Sigmoid colon (tissue), 6 donors: ENCODE measurements at regions not wholly inside any gene's neighbourhood (a gene's known extent, or its start where the extent isn't known, plus 50 kb on each side); places are given as distances from the start of the nearest gene placed in this dataset.

Source experiments
- DNase-seq: peaks from one replicate; pipeline ENCODE4 v3.0.0-alpha.2; 2019
- H3K27ac ChIP-seq, 4 donors: fragments of 200-600 bp; sonication (generic); one replicate each; pipeline ENCODE4 v1.5.1; 2016 to 2019; ENCODE audit warnings: mild to moderate bottlenecking in 1 of 4
- H3K27me3 ChIP-seq, 3 donors: fragments of 200-600 bp; sonication (generic); one replicate each; pipeline ENCODE4 v1.5.1; 2019; ENCODE audit warnings: mild to moderate bottlenecking in 1 of 3
- H3K36me3 ChIP-seq, 4 donors: fragments of 200-600 bp; sonication (generic); one replicate each; pipeline ENCODE4 v1.5.1; 2016 to 2019
- H3K4me1 ChIP-seq, 4 donors: fragments of 200-600 bp; sonication (generic); one replicate each; pipeline ENCODE4 v1.5.1; 2017 to 2019
- H3K4me3 ChIP-seq, 4 donors: fragments of 200-600 bp; sonication (generic); one replicate each; pipeline ENCODE4 v1.5.1; 2017 to 2019; ENCODE audit warnings: mild to moderate bottlenecking in 2 of 4, moderate library complexity in 1 of 4
- H3K9me3 ChIP-seq, 4 donors: fragments of 200-600 bp in 3 of 4; sonication (generic) in 3 of 4; one replicate each; pipeline versions ENCODE4 v1.5.1 to v1.6.1; 2013 to 2019
- EP300 ChIP-seq, 4 donors: sonication (generic); formaldehyde crosslinking; IDR thresholded peaks; one replicate each; pipeline ENCODE4 v1.6.1; 2017; ENCODE audit warnings: antibody characterized with exemption in 4 of 4
- POLR2A ChIP-seq, 2 donors: fragments of 450-650 bp; IDR thresholded peaks; one replicate each; pipeline ENCODE4 v1.6.1; 2016; ENCODE audit warnings: antibody characterized with exemption in 2 of 2, mild to moderate bottlenecking in 2 of 2, moderate library complexity in 2 of 2
- POLR2AphosphoS5 ChIP-seq, 4 donors: sonication (generic); formaldehyde crosslinking; IDR thresholded peaks; one replicate each; pipeline ENCODE4 v1.6.1; 2017; ENCODE audit warnings: antibody characterized with exemption in 4 of 4
- WGBS, 2 donors: extraction: QIAGEN DNeasy Blood & Tissue Kit; methylation state at CpG; one replicate each; pipeline ENCODE4 v1.1.7; 2013; 5-methylcytosine and 5-hydroxymethylcytosine counted together
- intact Hi-C: fragments of 100-400 bp; cut with DNase I; formaldehyde crosslinking; loops from one replicate; pipeline ENCODE4 v1.15.1; 2023
- TF ChIP-seq, protein P1 (sequence below), 4 experiments: fragments of 450-650 bp in 3 of 4; fragments of 200-600 bp in 1 of 4; IDR thresholded peaks; one replicate each; pipeline ENCODE4 v1.5.1; 2016 to 2019; ENCODE audit warnings: antibody characterized with exemption in 4 of 4, mild to moderate bottlenecking in 3 of 4, moderate library complexity in 2 of 4
- donor health status: healthy with polysubstance abuse.
- donor health status: healthy.

DNA sequence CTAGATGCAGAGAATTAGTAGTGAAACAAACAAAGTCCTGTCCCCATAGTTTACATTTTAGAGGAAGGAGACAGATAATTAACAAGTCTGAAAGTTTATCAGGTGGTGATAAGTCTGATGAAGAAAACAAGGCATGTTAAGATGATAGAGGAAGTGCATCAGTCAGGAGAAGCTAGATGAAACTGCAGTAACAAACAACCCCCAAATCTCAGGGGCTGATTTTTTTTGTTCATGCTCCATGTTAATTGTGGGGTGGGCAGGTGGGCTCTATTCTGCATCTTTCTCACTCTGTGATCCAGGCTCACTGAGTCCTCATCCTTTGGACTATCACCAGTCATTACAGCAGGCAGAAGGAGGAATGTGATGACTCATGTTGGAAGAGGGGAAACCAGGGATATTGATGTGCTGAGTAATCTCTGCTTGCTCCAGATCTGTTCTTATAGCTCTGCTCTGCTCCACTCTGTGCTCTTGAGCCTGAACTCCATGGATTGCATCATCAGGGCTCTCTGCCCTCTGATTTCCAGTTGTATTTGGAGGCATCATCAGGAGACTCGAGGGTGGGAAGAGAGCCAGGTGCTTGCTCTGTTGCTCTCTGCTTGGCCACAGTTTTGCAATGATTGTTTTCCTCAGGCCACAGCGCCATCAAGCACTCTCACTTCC, 166.9 kb downstream of the IER5 start:
- H3K4me1 ChIP-seq: peaks cover 0 to 15% (median 5%) of the 10 kb centered on the region in 4 donors
- H3K4me3 ChIP-seq: no peak overlapping the region
- peaks cover 0 to 4% (median 0%) of the 10 kb centered on the region in 4 donors for H3K9me3 ChIP-seq
- 79 to 85% methylated on average over 2 of the region's 2 CpGs for WGBS, 2 donors
- no peaks in the 10 kb centered on the region for H3K36me3 ChIP-seq
- no peaks in the 10 kb centered on the region for H3K27me3 ChIP-seq
- intact Hi-C loops: no loop called here
- H3K27ac ChIP-seq: no peak overlapping the region
- TF ChIP-seq POLR2A (IDR thresholded peaks at IDR 0.05) (no peak), POLR2AphosphoS5 (IDR thresholded peaks at IDR 0.05) (no peak), EP300 (IDR thresholded peaks at IDR 0.05) (no peak)
- TF ChIP-seq, protein P1, sequence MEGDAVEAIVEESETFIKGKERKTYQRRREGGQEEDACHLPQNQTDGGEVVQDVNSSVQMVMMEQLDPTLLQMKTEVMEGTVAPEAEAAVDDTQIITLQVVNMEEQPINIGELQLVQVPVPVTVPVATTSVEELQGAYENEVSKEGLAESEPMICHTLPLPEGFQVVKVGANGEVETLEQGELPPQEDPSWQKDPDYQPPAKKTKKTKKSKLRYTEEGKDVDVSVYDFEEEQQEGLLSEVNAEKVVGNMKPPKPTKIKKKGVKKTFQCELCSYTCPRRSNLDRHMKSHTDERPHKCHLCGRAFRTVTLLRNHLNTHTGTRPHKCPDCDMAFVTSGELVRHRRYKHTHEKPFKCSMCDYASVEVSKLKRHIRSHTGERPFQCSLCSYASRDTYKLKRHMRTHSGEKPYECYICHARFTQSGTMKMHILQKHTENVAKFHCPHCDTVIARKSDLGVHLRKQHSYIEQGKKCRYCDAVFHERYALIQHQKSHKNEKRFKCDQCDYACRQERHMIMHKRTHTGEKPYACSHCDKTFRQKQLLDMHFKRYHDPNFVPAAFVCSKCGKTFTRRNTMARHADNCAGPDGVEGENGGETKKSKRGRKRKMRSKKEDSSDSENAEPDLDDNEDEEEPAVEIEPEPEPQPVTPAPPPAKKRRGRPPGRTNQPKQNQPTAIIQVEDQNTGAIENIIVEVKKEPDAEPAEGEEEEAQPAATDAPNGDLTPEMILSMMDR (IDR thresholded peaks at IDR 0.05): no peak
- DNase-seq: peak; percentile 65

DNA sequence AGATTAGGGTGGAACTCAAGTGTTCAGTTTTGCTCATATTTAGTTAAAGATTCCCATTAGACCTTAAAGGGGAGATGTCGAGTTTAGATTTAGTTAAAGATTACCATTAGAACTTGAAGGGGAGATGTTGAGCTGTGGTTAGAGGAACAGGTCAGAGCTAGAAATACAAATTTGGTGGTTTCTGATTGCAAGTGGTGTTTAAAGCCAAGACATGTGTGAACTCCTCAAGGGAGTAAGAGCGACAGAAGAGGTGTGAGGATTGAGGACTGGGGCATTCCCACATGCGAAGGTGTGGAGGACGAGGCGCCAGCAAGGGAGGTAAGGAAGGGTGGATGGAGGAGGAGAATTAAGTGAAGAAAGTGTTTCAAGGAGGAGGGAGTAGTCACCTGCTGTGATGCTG, 168.6 kb downstream of the IER5 start:
- TF ChIP-seq, protein P1 (IDR thresholded peaks at IDR 0.05): no peak
- TF ChIP-seq EP300 (IDR thresholded peaks at IDR 0.05) (no peak), POLR2A (IDR thresholded peaks at IDR 0.05) (no peak), POLR2AphosphoS5 (IDR thresholded peaks at IDR 0.05) (no peak)
- Histone ChIP-seq H3K36me3 (no peaks in the 10 kb centered on the region), H3K4me3 (no peak overlapping the region), H3K27me3 (no peaks in the 10 kb centered on the region), H3K27ac (no peak overlapping the region), H3K4me1 (peaks cover 0 to 4% (median 0%) of the 10 kb centered on the region in 4 donors), H3K9me3 (peaks cover 0 to 4% (median 0%) of the 10 kb centered on the region in 4 donors)
- intact Hi-C loops: no loop called here
- DNase-seq: no peak
- WGBS, 2 donors: 76 to 77% methylated on average over 5 of the region's 5 CpGs

DNA sequence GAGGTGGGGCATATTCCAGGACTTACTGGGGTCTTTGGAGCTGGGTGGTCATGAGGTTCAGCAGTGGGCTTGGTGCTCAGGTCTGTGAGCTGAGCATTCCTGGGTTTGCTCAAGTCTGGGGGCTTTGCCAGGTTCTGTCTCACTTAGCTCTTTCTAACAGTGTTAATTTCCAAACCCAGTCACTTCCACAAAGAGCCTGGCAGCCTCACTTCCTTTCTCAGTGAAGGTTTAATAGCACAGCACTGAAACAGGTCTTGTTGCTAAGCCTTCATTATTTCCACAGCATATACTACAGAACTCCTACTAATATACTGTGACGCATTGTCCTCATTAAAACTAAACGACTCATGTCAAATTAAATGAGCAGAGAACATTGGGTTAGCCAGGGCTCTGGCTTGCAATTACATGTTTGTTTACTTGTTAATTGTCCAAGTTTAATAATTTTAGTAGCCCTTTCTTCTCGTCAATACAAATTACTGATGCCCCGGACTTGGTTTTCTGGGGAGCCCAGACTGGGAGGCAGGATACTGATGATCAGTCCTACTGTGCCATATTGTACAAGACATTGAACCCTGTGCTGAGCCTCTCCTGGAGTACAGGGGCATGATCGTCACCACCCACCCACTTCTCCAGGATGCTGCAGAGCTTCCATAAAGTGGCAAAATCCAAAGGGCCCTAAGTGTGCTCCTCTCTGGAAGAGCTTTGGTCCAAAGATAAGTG, 170.7 kb downstream of the IER5 start:
- H3K4me3 ChIP-seq: no peak overlapping the region
- H3K4me1 ChIP-seq: peaks cover 0 to 4% (median 0%) of the 10 kb centered on the region in 4 donors
- intact Hi-C loops: no loop called here
- H3K27me3 ChIP-seq: no peaks in the 10 kb centered on the region
- no peak for DNase-seq
- no peak overlapping the region for H3K27ac ChIP-seq
- TF ChIP-seq, protein P1 (IDR thresholded peaks at IDR 0.05): no peak
- TF ChIP-seq POLR2AphosphoS5 (IDR thresholded peaks at IDR 0.05) (no peak), POLR2A (IDR thresholded peaks at IDR 0.05) (no peak), EP300 (IDR thresholded peaks at IDR 0.05) (no peak)
- WGBS, 2 donors: 60 to 67% methylated on average over 5 of the region's 5 CpGs
- no peaks in the 10 kb centered on the region for H3K36me3 ChIP-seq
- peaks cover 0 to 4% (median 0%) of the 10 kb centered on the region in 4 donors for H3K9me3 ChIP-seq

DNA sequence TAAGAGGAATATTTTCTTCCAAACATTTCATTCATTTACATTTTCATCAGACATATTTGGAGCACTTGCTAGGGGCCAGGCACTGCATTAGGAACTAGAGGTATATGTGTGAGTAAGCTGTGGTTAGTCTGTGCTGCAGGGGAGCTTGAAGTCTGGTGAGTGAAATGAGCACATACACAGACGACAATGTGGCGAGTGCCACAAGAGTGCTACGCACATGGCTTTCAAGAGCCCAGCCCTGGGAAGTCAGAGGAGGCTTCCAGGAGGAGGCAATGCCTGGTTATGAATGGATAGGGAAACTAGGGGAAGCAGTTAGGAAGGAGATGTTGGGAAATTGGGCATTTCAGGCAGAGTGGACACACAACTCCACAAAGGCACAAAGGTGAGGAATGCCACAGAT, 171.8 kb downstream of the IER5 start:
- H3K36me3 ChIP-seq: no peaks in the 10 kb centered on the region
- intact Hi-C loops: no loop called here
- H3K4me3 ChIP-seq: no peak overlapping the region
- TF ChIP-seq POLR2A (IDR thresholded peaks at IDR 0.05) (no peak), EP300 (IDR thresholded peaks at IDR 0.05) (no peak), POLR2AphosphoS5 (IDR thresholded peaks at IDR 0.05) (no peak)
- TF ChIP-seq, protein P1 (IDR thresholded peaks at IDR 0.05): no peak
- H3K9me3 ChIP-seq: peaks cover 0 to 2% (median 0%) of the 10 kb centered on the region in 4 donors
- H3K27me3 ChIP-seq: no peaks in the 10 kb centered on the region
- DNase-seq: no peak
- H3K4me1 ChIP-seq: peaks cover 0 to 4% (median 0%) of the 10 kb centered on the region in 4 donors
- 75 to 93% methylated on average over 3 of the region's 3 CpGs for WGBS, 2 donors
- no peak overlapping the region for H3K27ac ChIP-seq
